NCI-H187 (cell line): ENCODE measurements at regions not wholly inside any gene's neighbourhood (a gene's known extent, or its start where the extent isn't known, plus 50 kb on each side); places are given as distances from the start of the nearest gene placed in this dataset.
"Not testable (repeated sequence)": the region's sequence is repeated elsewhere in the genome, so short reads cannot be mapped to it uniquely, and the experiment has no call there.

Experiments used
- DNase-seq, 2 experiments: peaks; one replicate each; lab custom pipeline; 2025; lab: John Stamatoyannopoulos, UW

GRCh38 chr1:47684964-47685762, 247.3 kb downstream of the FOXD2 start:
- no peak for DNase-seq

GRCh38 chr1:47685763-47686066, 247.9 kb downstream of the FOXD2 start:
- no peak for DNase-seq

- no peak for DNase-seq
These were observed 249.1 kb downstream of the FOXD2 start for GRCh38 chr1:47686731-47687630.

GRCh38 chr1:47687631-47688460, 250.0 kb downstream of the FOXD2 start:
- no peak for DNase-seq

- DNase-seq: no peak
These were observed 250.8 kb downstream of the FOXD2 start for GRCh38 chr1:47688461-47689296.

- no peak for DNase-seq
These were observed 252.1 kb downstream of the FOXD2 start for GRCh38 chr1:47689894-47690293.

- no peak for DNase-seq
These were observed 252.8 kb downstream of the FOXD2 start for GRCh38 chr1:47690341-47691250.

GRCh38 chr1:47691293-47691692, 253.4 kb downstream of the FOXD2 start:
- DNase-seq: not testable (repeated sequence)

- no peak for DNase-seq
These were observed 254.4 kb downstream of the FOXD2 start for GRCh38 chr1:47692196-47692595.

GRCh38 chr1:47693115-47693514, 255.3 kb downstream of the FOXD2 start:
- no peak for DNase-seq

GRCh38 chr1:47694011-47694890, 256.4 kb downstream of the FOXD2 start:
- no peak for DNase-seq

- DNase-seq: no peak
These were observed 258.5 kb downstream of the FOXD2 start for GRCh38 chr1:47696404-47696736.

GRCh38 chr1:47696737-47697441, 259.0 kb downstream of the FOXD2 start:
- peak in 1 of 2 experiments; percentile 35 for DNase-seq

- DNase-seq: no peak
These were observed 259.9 kb downstream of the FOXD2 start for GRCh38 chr1:47697616-47698335.

- no peak for DNase-seq
These were observed 261.8 kb downstream of the FOXD2 start for GRCh38 chr1:47699492-47700235.

GRCh38 chr1:47701283-47701682, 263.4 kb downstream of the FOXD2 start:
- no peak for DNase-seq

GRCh38 chr1:47701741-47702515, 264.1 kb downstream of the FOXD2 start:
- DNase-seq: no peak
